LNCaP clone FGC (cell line): ENCODE measurements at regions not wholly inside any gene's neighbourhood (a gene's known extent, or its start where the extent isn't known, plus 50 kb on each side); places are given as distances from the start of the nearest gene placed in this dataset.

Experiments
- DNase-seq: peaks from one replicate; pipeline ENCODE4 v3.0.0-alpha.2; 2011; ENCODE audit warnings: low read depth
- H3K4me3 ChIP-seq: 2 replicates; pipeline ENCODE4 v1.5.1; 2011; ENCODE audit warnings: mild to moderate bottlenecking, low read depth, low read length, control low read depth
- CTCF ChIP-seq: IDR thresholded peaks from 2 replicates; pipeline ENCODE4 v1.5.1; 2012; ENCODE audit warnings: mild to moderate bottlenecking; ENCODE audit not compliant: control insufficient read depth, insufficient read depth; ENCODE audit errors: extremely low read depth

DNA sequence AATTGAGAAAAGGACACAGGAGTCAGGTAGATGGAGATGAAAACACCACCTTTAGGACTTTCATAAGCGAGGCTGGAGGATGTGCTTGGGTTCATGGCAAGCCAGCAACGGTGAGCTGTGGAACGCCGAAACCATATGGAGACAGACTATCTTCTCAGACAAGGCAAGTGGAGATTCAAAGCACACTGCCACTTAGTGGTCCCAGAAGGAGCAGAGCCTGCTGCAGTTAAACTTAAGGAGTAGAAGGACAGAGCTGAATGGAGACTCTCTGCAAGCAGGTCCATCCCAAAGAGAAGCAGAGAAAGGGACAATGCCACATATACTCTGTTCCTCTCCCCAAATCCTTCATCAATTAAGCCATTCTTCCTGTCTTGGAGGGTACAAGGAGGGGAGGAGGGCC is 236.3 kb upstream of the HABP2 start:
- no peak overlapping the region for H3K4me3 ChIP-seq
- no peak for TF ChIP-seq CTCF
- DNase-seq = no peak

DNA sequence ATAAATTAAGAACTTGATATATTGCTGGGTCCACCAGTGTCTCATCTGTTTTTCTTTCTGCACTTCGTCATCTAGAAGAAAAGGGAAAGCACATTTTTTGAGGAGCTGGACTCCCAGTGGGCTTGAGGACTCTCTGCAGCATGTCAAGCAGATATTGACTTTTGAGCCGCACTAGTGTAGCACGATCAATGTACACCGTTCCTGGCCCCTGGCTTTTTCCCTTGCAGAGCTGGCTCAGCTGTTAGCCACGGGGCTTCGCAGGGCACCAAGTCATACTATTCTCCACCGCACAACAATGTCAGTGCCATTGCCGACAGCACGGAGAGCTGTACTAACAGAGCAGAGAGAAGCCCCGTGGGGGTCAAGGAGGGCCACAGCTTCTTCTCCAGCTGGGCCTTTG is 235.4 kb upstream of the HABP2 start:
- no peak for DNase-seq
- H3K4me3 ChIP-seq = no peak overlapping the region
- no peak for TF ChIP-seq CTCF

DNA sequence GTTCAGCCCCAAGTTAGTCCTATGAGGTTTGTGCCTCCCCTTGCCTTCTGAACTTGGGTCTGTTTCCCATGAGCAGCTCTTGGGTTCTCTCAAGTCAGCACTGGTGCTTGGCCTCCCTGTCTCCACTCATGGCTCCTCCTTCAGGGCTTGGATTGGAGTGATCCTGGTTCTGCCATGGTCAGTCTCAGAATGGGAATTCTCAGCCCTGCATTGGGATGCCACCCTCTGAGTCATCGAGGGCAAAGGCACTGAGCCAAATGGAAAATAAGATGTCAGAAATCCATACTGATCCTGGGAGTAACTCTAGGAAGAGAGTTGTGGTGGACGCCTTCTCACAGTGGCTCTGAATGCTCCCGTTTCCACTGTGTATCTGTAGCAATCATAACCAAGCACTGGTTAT is 233.4 kb upstream of the HABP2 start:
- DNase-seq = no peak
- H3K4me3 ChIP-seq = no peak overlapping the region
- TF ChIP-seq CTCF = no peak

DNA sequence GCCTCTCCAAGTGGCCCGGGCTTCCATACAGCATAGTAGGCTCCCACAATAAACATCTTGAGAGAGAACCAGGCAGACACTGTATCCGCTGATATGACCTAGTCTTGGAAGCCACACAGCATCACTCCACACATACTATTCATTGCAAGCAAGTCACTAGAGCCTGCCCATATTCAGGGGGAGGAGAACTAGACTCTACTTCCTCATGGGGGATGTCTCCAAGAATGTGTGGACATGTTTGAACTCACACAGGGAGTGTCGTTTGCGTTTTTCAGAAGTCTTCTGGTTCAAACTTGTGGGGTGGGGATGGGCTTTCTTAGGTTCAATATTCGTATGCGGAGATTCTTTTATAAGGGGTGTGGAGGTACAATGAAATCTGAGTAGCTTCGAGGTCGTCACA is 232.6 kb upstream of the HABP2 start:
- TF ChIP-seq CTCF = no peak
- DNase-seq = no peak
- no peak overlapping the region for H3K4me3 ChIP-seq

DNA sequence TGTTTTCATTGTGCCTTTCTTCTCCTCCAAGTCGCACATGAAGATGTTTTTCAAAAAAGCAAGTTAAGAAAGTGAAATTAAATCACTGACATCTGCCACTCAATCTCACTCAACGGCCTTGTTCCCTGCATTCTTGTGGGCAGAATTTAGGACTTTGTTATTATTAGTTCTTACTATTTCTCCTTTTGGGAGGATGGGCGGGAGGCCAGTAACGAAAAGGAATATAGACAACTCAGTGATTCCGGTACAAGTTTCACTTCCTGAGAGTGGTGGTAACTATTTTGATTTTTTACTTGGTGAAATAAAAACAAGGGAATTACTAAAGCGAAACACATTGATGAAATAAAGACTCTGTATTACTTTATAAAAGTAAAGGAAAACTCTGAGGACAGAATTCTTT is 231.9 kb upstream of the HABP2 start:
- no peak for TF ChIP-seq CTCF
- no peak for DNase-seq
- no peak overlapping the region for H3K4me3 ChIP-seq

- no peak overlapping the region for H3K4me3 ChIP-seq
- TF ChIP-seq CTCF = no peak
- DNase-seq = no peak
Observed at GRCh38 chr10:113322843-113323242, 230.0 kb upstream of the HABP2 start.

GRCh38 chr10:113323985-113324384 is 228.9 kb upstream of the HABP2 start:
- TF ChIP-seq CTCF = no peak
- no peak for DNase-seq

More at GRCh38 chr10:113323985-113324384, 228.9 kb upstream of the HABP2 start:
- no peak overlapping the region for H3K4me3 ChIP-seq
